IMR-90 (cell line): ENCODE measurements at regions not wholly inside any gene's neighbourhood (a gene's known extent, or its start where the extent isn't known, plus 50 kb on each side); places are given as distances from the start of the nearest gene placed in this dataset.

Source experiments
- ATAC-seq: fragments of 200-7000 bp; cut with Tn5 transposase; 2 replicates; pipeline ENCODE4 v1.9.1; 2020; ENCODE audit warnings: low read depth, mild to moderate bottlenecking, moderate library complexity
- BruUV-seq: library from RNA; stranded (reverse); fragments of 400-500 nt; replicated peaks from 2 replicates; lab custom pipeline; 2021; lab: Mats Ljungman, UMichigan
- CTCF ChIA-PET: fragments of 300-600 bp; formaldehyde crosslinking; extraction: SDS; loops from one replicate; lab custom pipeline; 2021; ENCODE audit warnings: antibody characterized with exemption; lab: Yijun Ruan, JAX
- POLR2A ChIA-PET: fragments of 300-600 bp; sonication (Branson Sonifier 250); formaldehyde crosslinking; loops from one replicate; lab custom pipeline; 2022; ENCODE audit warnings: antibody characterized with exemption; ENCODE audit not compliant: unreplicated experiment; lab: Charles Lee
- DNase-seq: peaks from one replicate; pipeline ENCODE4 v3.0.0; 2013
- H2AFZ ChIP-seq: replicated peaks from 2 replicates; pipeline ENCODE3; 2013; ENCODE audit warnings: low read length, mild to moderate bottlenecking; ENCODE audit not compliant: poor library complexity
- H2AK5ac ChIP-seq: 2 replicates; pipeline ENCODE4 v1.6.1; 2013; ENCODE audit warnings: low read depth, low read length, inconsistent platforms
- H2AK9ac ChIP-seq: replicated peaks from 2 replicates; pipeline ENCODE3; 2013; ENCODE audit warnings: mild to moderate bottlenecking, low read depth, low read length, moderate library complexity; ENCODE audit not compliant: poor library complexity
- H2BK120ac ChIP-seq: 2 replicates; pipeline ENCODE4 v1.6.1; 2013; ENCODE audit warnings: low read depth, low read length, inconsistent platforms
- H2BK15ac ChIP-seq: 3 replicates; pipeline ENCODE4 v1.6.1; 2013; ENCODE audit warnings: low read depth, low read length, inconsistent platforms
- H2BK20ac ChIP-seq: 2 replicates; pipeline ENCODE4 v1.6.1; 2013; ENCODE audit warnings: low read depth, mild to moderate bottlenecking, inconsistent platforms, low read length, moderate library complexity
- H2BK5ac ChIP-seq: 2 replicates; pipeline ENCODE4 v1.6.1; 2013; ENCODE audit warnings: mild to moderate bottlenecking, low read depth, low read length, inconsistent platforms; ENCODE audit not compliant: poor library complexity, severe bottlenecking
- H3K14ac ChIP-seq: replicated peaks from 2 replicates; pipeline ENCODE4 v1.6.1; 2013; ENCODE audit warnings: low read depth, low read length, inconsistent platforms
- H3K18ac ChIP-seq: 2 replicates; pipeline ENCODE4 v1.6.1; 2013; ENCODE audit warnings: low read depth, low read length, control low read depth
- H3K23ac ChIP-seq: 2 replicates; pipeline ENCODE4 v1.6.1; 2013; ENCODE audit warnings: low read depth, low read length, inconsistent platforms
- H3K27ac ChIP-seq: 2 replicates; pipeline ENCODE4 v1.5.1; 2013; ENCODE audit warnings: mild to moderate bottlenecking, control low read depth, low read length; ENCODE audit not compliant: insufficient read depth
- H3K27me3 ChIP-seq: 2 replicates; pipeline ENCODE4 v1.6.1; 2013; ENCODE audit warnings: low read length; ENCODE audit not compliant: control insufficient read depth, insufficient read depth
- H3K36me3 ChIP-seq: 2 replicates; pipeline ENCODE4 v1.6.1; 2013; ENCODE audit warnings: low read length, mixed read lengths; ENCODE audit not compliant: control insufficient read depth, insufficient read depth
- H3K4ac ChIP-seq: 2 replicates; pipeline ENCODE4 v1.6.1; 2013; ENCODE audit warnings: low read depth, low read length, inconsistent platforms
- H3K4me1 ChIP-seq: 2 replicates; pipeline ENCODE4 v1.6.1; 2013; ENCODE audit warnings: low read length, mixed read lengths; ENCODE audit not compliant: control insufficient read depth, insufficient read depth
- H3K4me2 ChIP-seq: 2 replicates; pipeline ENCODE4 v1.6.1; 2013; ENCODE audit warnings: low read depth, mild to moderate bottlenecking, control low read depth, low read length, moderate library complexity
- H3K4me3 ChIP-seq: 2 replicates; pipeline ENCODE4 v1.5.1; 2013; ENCODE audit warnings: low read depth, mild to moderate bottlenecking, control low read depth, low read length, moderate library complexity; ENCODE audit not compliant: insufficient read depth
- H3K56ac ChIP-seq: 2 replicates; pipeline ENCODE4 v1.6.1; 2013; ENCODE audit warnings: low read length, inconsistent platforms; ENCODE audit not compliant: insufficient read depth; ENCODE audit errors: extremely low read depth
- H3K79me1 ChIP-seq, 2 experiments: 2 replicates each; pipeline ENCODE4 v1.6.1; 2013; ENCODE audit warnings: low read length in 2 of 2, inconsistent platforms in 1 of 2, low read depth in 1 of 2
- H3K9ac ChIP-seq: 2 replicates; pipeline ENCODE4 v1.6.1; 2013; ENCODE audit warnings: low read depth, low read length, control low read depth
- H3K9me1 ChIP-seq: 2 replicates; pipeline ENCODE4 v1.6.1; 2013; ENCODE audit warnings: low read length, inconsistent platforms; ENCODE audit not compliant: insufficient read depth
- H3K9me3 ChIP-seq: 2 replicates; pipeline ENCODE4 v1.6.1; 2013; ENCODE audit warnings: low read length; ENCODE audit not compliant: control insufficient read depth, insufficient read depth
- H4K20me1 ChIP-seq: 2 replicates; pipeline ENCODE4 v1.6.1; 2013; ENCODE audit warnings: low read length, inconsistent platforms; ENCODE audit not compliant: insufficient read depth
- H4K5ac ChIP-seq: 2 replicates; pipeline ENCODE4 v1.6.1; 2013; ENCODE audit warnings: mild to moderate bottlenecking, low read depth, low read length, control low read depth
- H4K8ac ChIP-seq, 2 experiments: 2 replicates each; pipeline ENCODE4 v1.6.1; 2013; ENCODE audit warnings: low read depth in 2 of 2, low read length in 2 of 2, control low read depth in 1 of 2, inconsistent platforms in 1 of 2
- H4K91ac ChIP-seq: 2 replicates; pipeline ENCODE4 v1.6.1; 2013; ENCODE audit warnings: low read depth, low read length, inconsistent platforms; ENCODE audit not compliant: insufficient read depth
- CEBPB ChIP-seq: IDR thresholded peaks from 2 replicates; pipeline ENCODE4 v1.6.1; 2012; ENCODE audit warnings: low read depth, low read length, improper control_type of control experiment
- CTCF ChIP-seq: conservative IDR thresholded peaks from 2 replicates; pipeline ENCODE4 v1.5.1; 2012; ENCODE audit warnings: mild to moderate bottlenecking, low read depth, low read length, improper control_type of control experiment
- MAFK ChIP-seq: IDR thresholded peaks from 2 replicates; pipeline ENCODE4 v1.6.1; 2012; ENCODE audit warnings: low read depth, low read length, improper control_type of control experiment
- MXI1 ChIP-seq: IDR thresholded peaks from 2 replicates; pipeline ENCODE4 v1.6.1; 2012; ENCODE audit warnings: low read depth, mild to moderate bottlenecking, low read length, moderate library complexity, borderline replicate concordance
- NFE2L2 ChIP-seq: fragments of 150-350 bp; IDR thresholded peaks from 2 replicates; pipeline ENCODE4 v1.6.1; 2016; ENCODE audit warnings: low read depth, mild to moderate bottlenecking, low read length
- POLR2A ChIP-seq: IDR thresholded peaks from 2 replicates; pipeline ENCODE4 v1.6.1; 2012; ENCODE audit warnings: mild to moderate bottlenecking, low read depth, low read length
- RAD21 ChIP-seq: IDR thresholded peaks from 2 replicates; pipeline ENCODE4 v1.6.1; 2012; ENCODE audit warnings: low read length, improper control_type of control experiment
- RCOR1 ChIP-seq: IDR thresholded peaks from 2 replicates; pipeline ENCODE4 v1.6.1; 2012; ENCODE audit warnings: mild to moderate bottlenecking, low read length, improper control_type of control experiment; ENCODE audit not compliant: insufficient replicate concordance
- RFX5 ChIP-seq: IDR thresholded peaks from 2 replicates; pipeline ENCODE4 v1.8.0; 2012; ENCODE audit warnings: low read depth, mild to moderate bottlenecking, low read length, moderate library complexity
- SMC3 ChIP-seq: fragments of 150-350 bp; IDR thresholded peaks from 2 replicates; pipeline ENCODE4 v1.6.1; 2016; ENCODE audit warnings: low read depth, mild to moderate bottlenecking, antibody characterized with exemption, low read length, moderate library complexity
- USF2 ChIP-seq: fragments of 150-350 bp; IDR thresholded peaks from 2 replicates; pipeline ENCODE4 v1.6.1; 2017; ENCODE audit warnings: mild to moderate bottlenecking, antibody characterized with exemption, low read length, low read depth
- WGBS, 2 experiments: methylation state at CpG; one replicate each; pipeline versions ENCODE4 v1.1.5 to v1.1.7; 2013; ENCODE audit warnings: missing lambda C conversion rate in 2 of 2; ENCODE audit not compliant: insufficient read length in 1 of 2; ENCODE audit errors: extremely low coverage in 2 of 2; 5-methylcytosine and 5-hydroxymethylcytosine counted together
- dilution Hi-C: fragments of 300-500 bp; cut with HindIII; formaldehyde crosslinking; loops from one replicate; pipeline ENCODE4 v1.14.3; 2018; ENCODE audit warnings: low sequenced_read_pairs; ENCODE audit not compliant: unreplicated experiment
- in situ Hi-C: fragments of 300-500 bp; cut with MboI; formaldehyde crosslinking; loops from 3 replicates; pipeline ENCODE4 v1.14.3; 2019; ENCODE audit warnings: low sequenced_read_pairs, inconsistent platforms, mixed read lengths
- intact Hi-C: fragments of 100-400 bp; cut with micrococcal nuclease; formaldehyde crosslinking; loops from 2 replicates; pipeline ENCODE4 v1.10.0; 2022
- TF ChIP-seq, protein P1 (sequence below): fragments of 150-350 bp; IDR thresholded peaks from 2 replicates; pipeline ENCODE4 v1.6.1; 2016; ENCODE audit warnings: low read depth, mild to moderate bottlenecking, low read length, moderate library complexity, borderline replicate concordance

DNA sequence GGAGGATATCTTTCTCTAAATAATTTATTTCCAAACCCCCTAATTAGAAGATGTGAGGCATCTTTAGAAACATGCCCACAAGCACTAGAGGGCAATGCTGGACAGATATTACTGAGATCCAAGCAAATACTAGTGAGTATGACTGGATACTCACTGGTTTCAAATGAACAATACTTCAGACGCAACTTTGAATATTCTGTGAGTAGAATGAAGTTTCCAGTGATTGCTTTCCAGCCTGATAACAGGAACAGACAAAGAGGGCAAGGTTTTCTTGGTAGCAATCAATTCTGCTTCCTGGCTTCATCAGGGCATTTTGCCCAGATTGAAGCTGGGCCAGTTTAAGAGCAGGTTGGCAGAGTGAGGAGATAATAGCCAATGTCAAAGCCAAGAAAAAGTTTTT lies 442.6 kb upstream of the PDZRN3 start:
- Histone ChIP-seq H2AFZ (no peak overlapping the region), H3K4me3 (no peak overlapping the region), H3K27me3 (no peaks in the 10 kb centered on the region), H3K9ac (no peak overlapping the region), H3K9me1 (no peaks in the 10 kb centered on the region), H2BK20ac (no peak overlapping the region), H3K14ac (no peak overlapping the region), H2AK9ac (no peak overlapping the region), H3K9me3 (no peaks in the 10 kb centered on the region), H3K4me2 (no peak overlapping the region), H4K8ac (no peak overlapping the region), H2BK120ac (no peak overlapping the region), H4K91ac (no peak overlapping the region), H2BK15ac (no peak overlapping the region), H3K23ac (no peak overlapping the region), H4K5ac (no peak overlapping the region), H3K18ac (no peak overlapping the region), H3K56ac (no peak overlapping the region), H3K27ac (no peak overlapping the region), H4K20me1 (no peaks in the 10 kb centered on the region), H3K4me1 (no peaks in the 10 kb centered on the region), H2AK5ac (no peak overlapping the region), H3K4ac (no peak overlapping the region), H2BK5ac (no peak overlapping the region), H3K79me1 (no peaks in the 10 kb centered on the region), H3K36me3 (no peaks in the 10 kb centered on the region)
- intact Hi-C loops (loop anchor here (1.0 to 5.0 kb wide), 4 partner anchors 564 to 1106 kb away; no protein-coding TSS in a partner anchor), in situ Hi-C loops (no loop called here), dilution Hi-C loops (no loop called here)
- ChIA-PET POLR2A (no interaction called here), CTCF (no interaction called here)
- DNase-seq = peak; percentile 32
- TF ChIP-seq USF2 (no peak), RCOR1 (no peak), SMC3 (peak; percentile 24; the same call in 1 of the 2 replicates), MXI1 (no peak), NFE2L2 (no peak), RFX5 (no peak), POLR2A (no peak), CTCF (peak; percentile 55), MAFK (no peak), RAD21 (peak; percentile 62), CEBPB (no peak)
- TF ChIP-seq, protein P1, sequence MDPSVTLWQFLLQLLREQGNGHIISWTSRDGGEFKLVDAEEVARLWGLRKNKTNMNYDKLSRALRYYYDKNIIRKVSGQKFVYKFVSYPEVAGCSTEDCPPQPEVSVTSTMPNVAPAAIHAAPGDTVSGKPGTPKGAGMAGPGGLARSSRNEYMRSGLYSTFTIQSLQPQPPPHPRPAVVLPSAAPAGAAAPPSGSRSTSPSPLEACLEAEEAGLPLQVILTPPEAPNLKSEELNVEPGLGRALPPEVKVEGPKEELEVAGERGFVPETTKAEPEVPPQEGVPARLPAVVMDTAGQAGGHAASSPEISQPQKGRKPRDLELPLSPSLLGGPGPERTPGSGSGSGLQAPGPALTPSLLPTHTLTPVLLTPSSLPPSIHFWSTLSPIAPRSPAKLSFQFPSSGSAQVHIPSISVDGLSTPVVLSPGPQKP = no peak
- peak; percentile 86 for ATAC-seq
- no TSS peak for BruUV-seq
- WGBS, 2 experiments = no CpG with 5 or more reads among the region's 1 CpG
